Body of pancreas (tissue), 4 donors: ENCODE measurements at regions not wholly inside any gene's neighbourhood (a gene's known extent, or its start where the extent isn't known, plus 50 kb on each side); places are given as distances from the start of the nearest gene placed in this dataset.

Source experiments
- ATAC-seq: fragments of 150-250 bp; one replicate; pipeline ENCODE4 v1.9.1; 2016
- DNase-seq, 4 donors: peaks; one replicate each; pipeline ENCODE4 v3.0.0-alpha.2; 2019
- H3K27ac ChIP-seq, 4 donors: fragments of 200-600 bp; sonication (generic); 1 replicate in 3 of 4; 2 replicates in 1 of 4; pipeline versions ENCODE4 v1.5.1 to v1.6.1; 2016 to 2019; ENCODE audit warnings: mild to moderate bottlenecking in 1 of 4, mixed read lengths in 1 of 4, moderate library complexity in 1 of 4
- H3K27me3 ChIP-seq, 2 donors: fragments of 200-600 bp; sonication (generic); one replicate each; pipeline ENCODE4 v1.6.0; 2016; ENCODE audit warnings: mild to moderate bottlenecking in 1 of 2
- H3K36me3 ChIP-seq, 2 donors: fragments of 200-600 bp; sonication (generic); replicated peaks in 1 of 2; 2 replicates each; pipeline ENCODE4 v1.5.1; 2016; ENCODE audit warnings: low read depth in 2 of 2; ENCODE audit not compliant: insufficient read depth in 1 of 2
- H3K4me1 ChIP-seq: fragments of 200-600 bp; sonication (generic); one replicate; pipeline ENCODE4 v1.6.0; 2016
- H3K4me3 ChIP-seq, 2 donors: fragments of 200-600 bp; sonication (generic); 1 replicate in 1 of 2; 2 replicates in 1 of 2; pipeline ENCODE4 v1.5.1; 2016 to 2019
- H3K9me3 ChIP-seq, 3 donors: fragments of 200-600 bp; sonication (generic); 1 replicate in 2 of 3; 2 replicates in 1 of 3; pipeline ENCODE4 v1.5.1; 2016
- POLR2A ChIP-seq, 3 donors: fragments of 450-650 bp; IDR thresholded peaks; one replicate each; pipeline ENCODE4 v1.6.1; 2016; ENCODE audit warnings: antibody characterized with exemption in 3 of 3, mild to moderate bottlenecking in 2 of 3
- WGBS, 2 donors: methylation state at CpG; one replicate each; pipeline ENCODE4 v1.1.5; 2017; 5-methylcytosine and 5-hydroxymethylcytosine counted together
- intact Hi-C: fragments of 100-400 bp; cut with DNase I; formaldehyde crosslinking; loops from one replicate; pipeline ENCODE4 v1.15.1; 2023
- TF ChIP-seq, protein P1 (sequence below), 7 experiments: fragments of 450-650 bp in 4 of 7; fragments of 200-600 bp in 3 of 7; sonication (generic) in 3 of 7; IDR thresholded peaks; one replicate each; pipeline ENCODE4 v1.5.1; 2016 to 2019; ENCODE audit warnings: antibody characterized with exemption in 7 of 7

DNA sequence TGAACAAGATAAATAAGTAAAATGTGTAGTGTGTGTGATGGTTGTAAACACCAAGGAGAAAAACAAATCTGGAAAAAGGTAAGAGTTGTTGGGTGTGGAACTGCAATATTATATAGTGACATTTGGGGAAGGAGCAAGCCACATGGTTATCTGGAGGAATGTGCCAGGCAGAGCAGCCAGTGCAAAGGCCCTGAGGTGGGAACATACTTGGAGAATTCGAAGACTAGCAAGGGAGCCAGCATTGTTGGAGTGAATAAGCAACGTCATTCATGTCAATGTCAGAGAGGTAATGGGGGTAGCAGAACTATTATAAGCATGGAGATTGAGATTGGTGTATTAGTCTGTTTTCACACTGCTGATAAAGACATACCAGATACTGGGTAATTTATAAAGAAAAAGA lies 241.5 kb upstream of the LHX5 start:
- Histone ChIP-seq H3K4me1 (no peaks in the 10 kb centered on the region), H3K27ac (no peak overlapping the region), H3K4me3 (no peak overlapping the region), H3K36me3 (no peaks in the 10 kb centered on the region), H3K27me3 (no peaks in the 10 kb centered on the region), H3K9me3 (no peaks in the 10 kb centered on the region)
- intact Hi-C loops = no loop called here
- TF ChIP-seq POLR2A (IDR thresholded peaks at IDR 0.05) = no peak
- TF ChIP-seq, protein P1, sequence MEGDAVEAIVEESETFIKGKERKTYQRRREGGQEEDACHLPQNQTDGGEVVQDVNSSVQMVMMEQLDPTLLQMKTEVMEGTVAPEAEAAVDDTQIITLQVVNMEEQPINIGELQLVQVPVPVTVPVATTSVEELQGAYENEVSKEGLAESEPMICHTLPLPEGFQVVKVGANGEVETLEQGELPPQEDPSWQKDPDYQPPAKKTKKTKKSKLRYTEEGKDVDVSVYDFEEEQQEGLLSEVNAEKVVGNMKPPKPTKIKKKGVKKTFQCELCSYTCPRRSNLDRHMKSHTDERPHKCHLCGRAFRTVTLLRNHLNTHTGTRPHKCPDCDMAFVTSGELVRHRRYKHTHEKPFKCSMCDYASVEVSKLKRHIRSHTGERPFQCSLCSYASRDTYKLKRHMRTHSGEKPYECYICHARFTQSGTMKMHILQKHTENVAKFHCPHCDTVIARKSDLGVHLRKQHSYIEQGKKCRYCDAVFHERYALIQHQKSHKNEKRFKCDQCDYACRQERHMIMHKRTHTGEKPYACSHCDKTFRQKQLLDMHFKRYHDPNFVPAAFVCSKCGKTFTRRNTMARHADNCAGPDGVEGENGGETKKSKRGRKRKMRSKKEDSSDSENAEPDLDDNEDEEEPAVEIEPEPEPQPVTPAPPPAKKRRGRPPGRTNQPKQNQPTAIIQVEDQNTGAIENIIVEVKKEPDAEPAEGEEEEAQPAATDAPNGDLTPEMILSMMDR (IDR thresholded peaks at IDR 0.05) = no peak
- ATAC-seq (no peak), DNase-seq (no peak)
- 69 to 73% methylated on average over 2 of the region's 2 CpGs for WGBS, 2 donors

DNA sequence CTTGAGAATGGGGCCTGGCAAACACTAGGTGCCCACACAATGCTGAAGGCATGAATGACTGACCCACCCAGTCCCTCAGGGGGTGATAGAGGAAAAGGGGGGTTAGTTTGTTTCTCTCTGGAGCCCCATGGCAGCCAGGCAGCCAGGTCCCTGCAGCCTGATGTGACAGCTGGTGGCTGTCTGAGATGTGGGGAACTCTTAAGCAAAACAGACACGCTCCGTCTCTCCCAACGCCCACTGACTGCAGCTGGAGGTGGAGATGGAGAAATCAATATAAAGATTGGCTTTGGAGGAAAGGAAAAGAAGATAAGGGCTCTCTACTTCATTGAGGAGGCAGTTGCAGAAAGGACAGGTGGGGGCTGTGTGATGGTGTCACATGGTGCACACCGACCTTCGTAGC lies 240.8 kb upstream of the LHX5 start:
- no peaks in the 10 kb centered on the region for H3K36me3 ChIP-seq
- intact Hi-C loops = no loop called here
- TF ChIP-seq, protein P1 (IDR thresholded peaks at IDR 0.05) = no peak
- TF ChIP-seq POLR2A (IDR thresholded peaks at IDR 0.05) = no peak
- no peak overlapping the region for H3K4me3 ChIP-seq
- no peak for ATAC-seq
- H3K9me3 ChIP-seq = no peaks in the 10 kb centered on the region
- H3K4me1 ChIP-seq = no peaks in the 10 kb centered on the region
- no peak for DNase-seq
- H3K27me3 ChIP-seq = no peaks in the 10 kb centered on the region
- H3K27ac ChIP-seq = no peak overlapping the region
- WGBS, 2 donors = 18 to 36% methylated on average over 5 of the region's 5 CpGs

DNA sequence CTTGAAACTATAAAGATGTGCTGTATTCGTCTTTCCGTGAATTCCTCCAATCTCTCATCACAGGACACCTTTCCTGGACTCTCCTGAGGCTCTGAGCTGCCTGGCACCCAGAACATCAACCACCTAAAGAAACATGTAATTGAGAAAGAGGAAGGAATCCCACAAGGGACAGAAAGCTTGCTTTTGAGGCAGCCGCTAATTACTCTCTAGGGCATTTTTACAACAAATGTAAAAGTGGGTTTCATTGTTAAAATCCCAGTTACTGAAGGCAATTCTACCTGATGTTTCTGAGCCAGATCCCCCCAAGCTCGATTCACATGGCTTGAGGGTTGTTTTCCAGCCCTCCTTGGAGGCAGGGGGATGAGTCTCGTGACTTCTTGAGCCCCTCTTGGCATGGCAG lies 238.5 kb upstream of the LHX5 start:
- H3K27ac ChIP-seq = no peak overlapping the region
- TF ChIP-seq, protein P1 (IDR thresholded peaks at IDR 0.05) = no peak
- TF ChIP-seq POLR2A (IDR thresholded peaks at IDR 0.05) = no peak
- no peaks in the 10 kb centered on the region for H3K4me1 ChIP-seq
- ATAC-seq = no peak
- H3K9me3 ChIP-seq = no peaks in the 10 kb centered on the region
- H3K27me3 ChIP-seq = no peaks in the 10 kb centered on the region
- H3K36me3 ChIP-seq = no peaks in the 10 kb centered on the region
- no peak for DNase-seq
- WGBS, 2 donors = 63 to 64% methylated on average over 5 of the region's 5 CpGs
- H3K4me3 ChIP-seq = no peak overlapping the region
- intact Hi-C loops = no loop called here

DNA sequence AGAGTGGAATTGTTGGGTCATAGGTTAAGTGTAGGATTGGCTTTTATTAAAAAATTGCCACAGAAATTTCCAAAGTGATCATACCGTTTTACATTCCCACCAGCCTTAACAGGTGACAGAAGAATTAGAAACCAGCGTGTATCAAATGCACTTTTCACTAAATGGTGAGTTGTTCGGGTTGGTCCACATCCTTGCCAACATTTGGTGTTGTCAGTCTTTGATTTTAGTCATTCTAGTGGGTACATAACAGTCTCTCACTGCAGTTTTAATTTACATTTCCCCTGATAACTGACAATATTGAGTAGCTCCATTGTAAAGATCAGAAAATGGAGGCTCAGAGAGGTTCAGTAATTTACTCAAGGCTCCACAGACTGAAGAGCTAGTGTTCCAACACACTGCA lies 237.8 kb upstream of the LHX5 start:
- Histone ChIP-seq H3K4me3 (no peak overlapping the region), H3K36me3 (no peaks in the 10 kb centered on the region), H3K4me1 (no peaks in the 10 kb centered on the region), H3K9me3 (no peaks in the 10 kb centered on the region), H3K27me3 (no peaks in the 10 kb centered on the region), H3K27ac (no peak overlapping the region)
- TF ChIP-seq, protein P1 (IDR thresholded peaks at IDR 0.05) = no peak
- no peak for TF ChIP-seq POLR2A (IDR thresholded peaks at IDR 0.05)
- 80 to 81% methylated on average over 3 of the region's 3 CpGs for WGBS, 2 donors
- intact Hi-C loops = no loop called here
- DNase-seq (no peak), ATAC-seq (no peak)

DNA sequence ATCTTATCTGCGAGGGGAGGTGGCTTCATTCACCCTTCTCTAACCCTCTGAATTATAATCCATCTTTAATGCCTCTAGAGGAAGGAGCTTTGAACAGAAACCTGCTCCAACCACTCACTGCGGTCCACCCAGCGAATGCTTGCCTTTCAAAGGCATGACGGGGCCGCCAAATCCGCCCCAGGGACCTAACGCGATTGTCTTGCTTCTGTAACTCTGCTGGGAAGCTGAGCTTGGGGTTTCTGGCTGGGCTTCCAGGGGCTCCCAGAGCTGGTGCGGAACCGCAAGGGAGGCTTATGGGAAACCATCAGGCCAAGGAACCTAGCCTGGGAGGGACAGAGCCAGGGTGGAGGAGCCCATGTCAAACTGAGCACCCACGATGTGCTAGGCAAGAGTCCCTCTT lies 231.2 kb upstream of the LHX5 start:
- H3K27ac ChIP-seq = no peak overlapping the region
- H3K36me3 ChIP-seq = no peaks in the 10 kb centered on the region
- WGBS, 2 donors = 52 to 63% methylated on average over 8 to 11 of the region's 11 CpGs
- no peak for TF ChIP-seq POLR2A (IDR thresholded peaks at IDR 0.05)
- TF ChIP-seq, protein P1 (IDR thresholded peaks at IDR 0.05) = no peak
- H3K4me3 ChIP-seq = no peak overlapping the region
- no peaks in the 10 kb centered on the region for H3K27me3 ChIP-seq
- peaks cover 0 to 6% (median 0%) of the 10 kb centered on the region in 3 donors for H3K9me3 ChIP-seq
- no peak for ATAC-seq
- H3K4me1 ChIP-seq = no peaks in the 10 kb centered on the region
- intact Hi-C loops = no loop called here
- no peak for DNase-seq
